Parathyroid adenoma (tissue), 2 donors: ENCODE measurements at regions not wholly inside any gene's neighbourhood (a gene's known extent, or its start where the extent isn't known, plus 50 kb on each side); places are given as distances from the start of the nearest gene placed in this dataset.

Experiments used
- H2AFZ ChIP-seq: fragments of 300-600 bp; sonication (generic); one replicate; pipeline ENCODE4 v1.7.0; 2017; ENCODE audit warnings: antibody characterized with exemption, mild to moderate bottlenecking
- H3K27ac ChIP-seq: fragments of 300-600 bp; sonication (generic); one replicate; pipeline ENCODE4 v1.7.0; 2017
- H3K27me3 ChIP-seq: fragments of 300-600 bp; sonication (generic); one replicate; pipeline ENCODE4 v1.7.0; 2017; ENCODE audit warnings: low read length; ENCODE audit not compliant: control insufficient read depth, insufficient read depth
- H3K36me3 ChIP-seq: fragments of 300-600 bp; sonication (generic); one replicate; pipeline ENCODE4 v1.7.0; 2017; ENCODE audit warnings: low read length; ENCODE audit not compliant: control insufficient read depth, insufficient read depth
- H3K4me1 ChIP-seq: fragments of 300-600 bp; sonication (generic); one replicate; pipeline ENCODE4 v1.7.0; 2017; ENCODE audit warnings: control low read depth
- H3K4me2 ChIP-seq: fragments of 300-600 bp; sonication (generic); one replicate; pipeline ENCODE4 v1.7.0; 2017; ENCODE audit warnings: low read length
- H3K4me3 ChIP-seq: fragments of 300-600 bp; sonication (generic); one replicate; pipeline ENCODE4 v1.7.0; 2017; ENCODE audit warnings: low read depth, low read length
- H3K79me2 ChIP-seq: fragments of 300-600 bp; sonication (generic); one replicate; pipeline ENCODE4 v1.7.0; 2017; ENCODE audit warnings: control low read depth
- H3K9ac ChIP-seq: fragments of 300-600 bp; sonication (generic); one replicate; pipeline ENCODE4 v1.7.0; 2017; ENCODE audit warnings: mild to moderate bottlenecking
- H3K9me3 ChIP-seq: fragments of 300-600 bp; sonication (generic); one replicate; pipeline ENCODE4 v1.7.0; 2017; ENCODE audit warnings: low read length; ENCODE audit not compliant: control insufficient read depth
- TF ChIP-seq, protein P1 (sequence below): fragments of 300-600 bp; sonication (generic); IDR thresholded peaks from one replicate; pipeline ENCODE4 v1.7.0; 2017; ENCODE audit warnings: antibody characterized with exemption, mild to moderate bottlenecking
- donor health status: primary hyperparathyroidism.

GRCh38 chr1:169009666-169010065, 96.8 kb upstream of the ATP1B1 start:
- TF ChIP-seq, protein P1, sequence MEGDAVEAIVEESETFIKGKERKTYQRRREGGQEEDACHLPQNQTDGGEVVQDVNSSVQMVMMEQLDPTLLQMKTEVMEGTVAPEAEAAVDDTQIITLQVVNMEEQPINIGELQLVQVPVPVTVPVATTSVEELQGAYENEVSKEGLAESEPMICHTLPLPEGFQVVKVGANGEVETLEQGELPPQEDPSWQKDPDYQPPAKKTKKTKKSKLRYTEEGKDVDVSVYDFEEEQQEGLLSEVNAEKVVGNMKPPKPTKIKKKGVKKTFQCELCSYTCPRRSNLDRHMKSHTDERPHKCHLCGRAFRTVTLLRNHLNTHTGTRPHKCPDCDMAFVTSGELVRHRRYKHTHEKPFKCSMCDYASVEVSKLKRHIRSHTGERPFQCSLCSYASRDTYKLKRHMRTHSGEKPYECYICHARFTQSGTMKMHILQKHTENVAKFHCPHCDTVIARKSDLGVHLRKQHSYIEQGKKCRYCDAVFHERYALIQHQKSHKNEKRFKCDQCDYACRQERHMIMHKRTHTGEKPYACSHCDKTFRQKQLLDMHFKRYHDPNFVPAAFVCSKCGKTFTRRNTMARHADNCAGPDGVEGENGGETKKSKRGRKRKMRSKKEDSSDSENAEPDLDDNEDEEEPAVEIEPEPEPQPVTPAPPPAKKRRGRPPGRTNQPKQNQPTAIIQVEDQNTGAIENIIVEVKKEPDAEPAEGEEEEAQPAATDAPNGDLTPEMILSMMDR, result no peak
- Histone ChIP-seq H3K9me3 (no peaks in the 10 kb centered on the region), H3K27me3 (no peaks in the 10 kb centered on the region), H3K36me3 (no peaks in the 10 kb centered on the region), H3K9ac (no peak overlapping the region), H3K79me2 (no peaks in the 10 kb centered on the region), H3K27ac (no peak overlapping the region), H2AFZ (no peak overlapping the region), H3K4me2 (no peak overlapping the region), H3K4me1 (no peaks in the 10 kb centered on the region), H3K4me3 (no peak overlapping the region)

GRCh38 chr1:169012416-169012815, 94.1 kb upstream of the ATP1B1 start:
- TF ChIP-seq, protein P1, result no peak
- no peak overlapping the region for H3K4me3 ChIP-seq
- H3K4me1 ChIP-seq, result peaks cover 12% of the 10 kb centered on the region

DNA sequence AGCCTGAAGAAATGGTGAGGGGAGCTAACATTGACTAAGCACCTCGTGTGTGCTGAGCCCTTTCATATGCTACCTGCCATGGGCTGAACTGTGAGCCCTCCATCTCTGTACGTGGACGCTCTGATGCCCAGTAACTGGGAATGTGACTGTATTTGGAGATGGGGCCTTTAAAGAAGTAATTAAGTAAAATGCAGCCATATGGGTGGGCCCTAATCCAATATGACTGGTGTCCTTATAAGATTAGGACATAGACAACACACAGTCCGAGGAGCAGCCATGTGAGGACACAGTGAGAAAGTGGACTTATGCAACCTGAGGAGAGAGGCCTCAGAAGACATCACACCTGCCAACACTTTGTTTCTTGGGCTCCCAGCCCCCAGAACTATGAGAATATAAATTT, 92.7 kb upstream of the ATP1B1 start:
- H3K27ac ChIP-seq, result no peak overlapping the region
- no peaks in the 10 kb centered on the region for H3K36me3 ChIP-seq
- no peak overlapping the region for H3K9ac ChIP-seq
- no peak overlapping the region for H3K4me2 ChIP-seq
- H3K79me2 ChIP-seq, result no peaks in the 10 kb centered on the region
- TF ChIP-seq, protein P1, result no peak
- peaks cover 12% of the 10 kb centered on the region for H3K4me1 ChIP-seq
- H3K4me3 ChIP-seq, result no peak overlapping the region
- no peak overlapping the region for H2AFZ ChIP-seq
- H3K27me3 ChIP-seq, result no peaks in the 10 kb centered on the region
- no peaks in the 10 kb centered on the region for H3K9me3 ChIP-seq

More at GRCh38 chr1:169012416-169012815, 94.1 kb upstream of the ATP1B1 start:
- Histone ChIP-seq H3K4me2 (no peak overlapping the region), H3K36me3 (no peaks in the 10 kb centered on the region), H3K9ac (no peak overlapping the region), H3K79me2 (no peaks in the 10 kb centered on the region), H3K27me3 (no peaks in the 10 kb centered on the region), H3K27ac (no peak overlapping the region), H3K9me3 (no peaks in the 10 kb centered on the region), H2AFZ (no peak overlapping the region)

GRCh38 chr1:169015464-169015863, 91.0 kb upstream of the ATP1B1 start:
- no peaks in the 10 kb centered on the region for H3K27me3 ChIP-seq
- no peak overlapping the region for H3K4me3 ChIP-seq
- H3K79me2 ChIP-seq, result no peaks in the 10 kb centered on the region
- TF ChIP-seq, protein P1, result no peak
- no peak overlapping the region for H2AFZ ChIP-seq
- H3K4me1 ChIP-seq, result peaks cover 12% of the 10 kb centered on the region
- no peak overlapping the region for H3K9ac ChIP-seq
- H3K9me3 ChIP-seq, result no peaks in the 10 kb centered on the region
- no peak overlapping the region for H3K27ac ChIP-seq
- H3K4me2 ChIP-seq, result peak overlapping the region; percentile 51
- no peaks in the 10 kb centered on the region for H3K36me3 ChIP-seq

DNA sequence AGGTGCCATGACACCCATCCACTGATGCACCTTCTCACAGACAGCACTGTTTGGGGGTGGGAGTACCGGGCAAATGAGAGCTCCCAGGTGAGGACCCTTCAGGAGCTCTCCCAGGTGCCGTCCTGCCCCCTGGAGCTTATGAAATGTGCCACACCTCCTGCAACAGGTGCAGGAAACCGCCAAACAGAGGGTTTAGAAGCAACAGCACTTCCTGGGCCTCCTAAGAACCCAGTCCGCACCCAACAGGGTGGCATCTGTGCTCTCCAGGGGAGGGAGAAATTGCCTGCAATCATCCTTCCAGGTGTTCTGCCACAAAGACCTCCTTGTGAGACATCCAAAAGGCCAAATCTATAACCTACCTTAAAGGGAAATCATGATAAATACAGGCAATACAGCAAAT, 87.7 kb upstream of the ATP1B1 start:
- Histone ChIP-seq H3K9me3 (no peaks in the 10 kb centered on the region), H3K4me3 (no peak overlapping the region), H3K4me2 (no peak overlapping the region), H3K4me1 (peaks cover 12% of the 10 kb centered on the region), H2AFZ (no peak overlapping the region), H3K36me3 (no peaks in the 10 kb centered on the region), H3K79me2 (no peaks in the 10 kb centered on the region), H3K27me3 (no peaks in the 10 kb centered on the region), H3K27ac (no peak overlapping the region), H3K9ac (no peak overlapping the region)
- TF ChIP-seq, protein P1, result no peak
